HG03108 (cell line): ENCODE measurements at regions not wholly inside any gene's neighbourhood (a gene's known extent, or its start where the extent isn't known, plus 50 kb on each side); places are given as distances from the start of the nearest gene placed in this dataset.

Source experiments
- ATAC-seq: cut with Tn5 transposase; IDR thresholded peaks from one replicate; pipeline ENCODE4 v1.9.1; 2021; ENCODE audit warnings: moderate library complexity; ENCODE audit not compliant: unreplicated experiment

- ATAC-seq: no peak
These were observed 98.4 kb upstream of the GULP1 start for GRCh38 chr2:188193230-188193629.

DNA sequence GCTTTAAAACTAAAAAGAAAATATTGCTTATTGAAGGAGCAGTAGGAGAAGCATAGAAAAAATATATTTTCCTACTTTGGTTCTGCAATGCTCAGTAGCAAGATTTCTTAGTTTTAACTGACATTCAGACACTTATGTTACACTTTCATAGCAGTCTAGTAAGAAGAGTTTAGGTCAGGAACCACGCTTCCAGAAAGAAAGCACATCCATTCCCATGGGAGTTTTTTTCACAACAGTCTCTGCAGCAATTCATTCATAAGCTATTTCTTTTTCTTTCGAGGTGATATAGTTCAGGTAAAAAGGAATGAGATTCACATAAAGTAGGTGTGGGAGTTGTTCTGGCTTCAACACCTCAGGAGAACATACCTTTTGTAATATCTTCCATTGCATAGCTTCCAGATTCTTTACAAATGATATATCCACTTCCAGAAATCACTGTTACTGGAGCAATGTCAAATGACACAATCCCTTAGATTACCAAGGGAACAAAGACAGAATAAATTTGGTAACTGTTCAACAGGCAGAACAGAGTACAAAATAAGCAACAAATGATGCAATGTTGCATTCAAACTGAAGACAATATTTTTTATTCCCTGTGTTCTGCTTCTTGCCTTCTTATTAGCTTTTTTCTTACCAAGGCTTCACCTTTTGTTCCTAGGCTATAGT lies 95.2 kb upstream of the GULP1 start:
- no peak for ATAC-seq

GRCh38 chr2:188199716-188200128 lies 92.0 kb upstream of the GULP1 start:
- no peak for ATAC-seq

GRCh38 chr2:188201639-188202038 lies 90.0 kb upstream of the GULP1 start:
- no peak for ATAC-seq

- ATAC-seq: no peak
These were observed 88.9 kb upstream of the GULP1 start for GRCh38 chr2:188202777-188203176.

DNA sequence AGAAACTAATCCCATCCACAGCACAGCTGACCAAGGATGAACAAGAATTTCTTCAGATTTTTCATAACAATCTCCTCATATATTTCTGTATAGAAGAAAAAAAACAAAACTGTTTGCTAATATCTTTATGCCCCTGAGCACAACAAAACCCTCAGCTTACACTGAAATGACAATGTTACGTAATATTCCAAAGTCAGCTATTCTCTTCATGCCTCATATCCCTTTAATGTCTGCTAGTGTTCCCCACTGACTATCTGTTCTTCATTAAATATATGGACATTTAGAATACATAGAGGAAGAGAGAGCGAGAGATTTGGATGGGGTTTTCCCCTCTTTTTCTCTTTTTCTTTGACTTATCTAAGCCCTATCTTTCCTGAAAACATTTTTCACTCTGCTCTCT lies 87.9 kb upstream of the GULP1 start:
- no peak for ATAC-seq

DNA sequence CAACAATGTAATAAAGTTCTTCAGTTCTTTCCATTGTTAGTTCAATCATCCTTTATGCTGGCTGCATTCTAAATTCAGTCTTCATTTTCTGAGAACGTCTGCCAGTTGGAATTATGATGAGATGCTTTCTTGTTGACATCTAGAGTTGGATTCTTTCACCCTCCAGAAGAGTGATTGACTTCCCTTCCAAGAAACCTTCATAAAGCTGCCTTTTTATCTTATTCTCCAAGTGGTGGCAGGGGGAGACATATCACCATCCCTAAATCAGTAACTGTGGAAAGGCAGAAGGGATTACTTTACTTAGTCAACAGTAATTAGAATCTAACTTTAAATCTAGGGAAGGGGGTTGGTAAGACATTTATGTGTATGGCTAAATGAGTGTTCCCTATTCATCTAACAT lies 86.8 kb upstream of the GULP1 start:
- ATAC-seq: no peak

- ATAC-seq: no peak
These were observed 84.1 kb upstream of the GULP1 start for GRCh38 chr2:188207554-188207953.

DNA sequence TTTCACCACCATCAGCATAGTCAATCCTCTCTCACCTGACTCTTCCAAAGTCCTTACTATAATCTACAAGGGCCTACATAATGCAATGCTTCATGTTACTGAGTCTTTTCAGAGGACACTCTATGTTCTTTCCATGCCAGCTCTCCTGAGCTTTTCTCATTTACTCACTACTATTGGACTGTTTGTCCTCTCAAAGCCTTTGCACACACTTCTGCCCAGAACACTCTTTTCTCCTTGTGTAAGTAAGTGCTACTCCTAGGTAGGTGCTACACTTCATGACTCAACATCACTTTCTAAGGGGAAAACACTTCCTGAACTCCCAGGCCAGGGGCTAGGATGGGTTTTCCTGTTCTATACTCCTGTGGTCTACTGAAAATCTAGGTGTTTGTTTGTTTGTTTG lies 82.5 kb upstream of the GULP1 start:
- ATAC-seq: no peak

- no peak for ATAC-seq
These were observed 74.4 kb upstream of the GULP1 start for GRCh38 chr2:188217264-188217663.

DNA sequence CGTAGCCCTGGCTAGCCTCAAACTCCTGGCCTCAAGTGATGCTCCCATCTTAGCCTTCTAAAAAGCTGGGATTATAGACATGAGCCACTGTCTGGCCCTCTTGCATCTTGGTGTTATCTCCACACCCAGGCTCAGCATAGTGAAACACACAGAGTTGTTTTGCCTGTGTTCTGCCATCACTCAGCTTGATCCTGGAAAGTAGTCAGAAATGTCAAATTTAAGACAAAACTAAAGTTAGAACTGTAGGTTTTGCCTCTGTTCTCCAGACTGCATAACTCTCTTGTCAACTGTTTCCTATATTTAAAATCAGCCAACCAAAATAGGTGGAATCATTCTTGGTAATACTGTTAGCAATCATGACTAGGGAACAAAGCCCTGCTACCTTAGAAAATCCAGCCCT lies 72.1 kb upstream of the GULP1 start:
- ATAC-seq: no peak

DNA sequence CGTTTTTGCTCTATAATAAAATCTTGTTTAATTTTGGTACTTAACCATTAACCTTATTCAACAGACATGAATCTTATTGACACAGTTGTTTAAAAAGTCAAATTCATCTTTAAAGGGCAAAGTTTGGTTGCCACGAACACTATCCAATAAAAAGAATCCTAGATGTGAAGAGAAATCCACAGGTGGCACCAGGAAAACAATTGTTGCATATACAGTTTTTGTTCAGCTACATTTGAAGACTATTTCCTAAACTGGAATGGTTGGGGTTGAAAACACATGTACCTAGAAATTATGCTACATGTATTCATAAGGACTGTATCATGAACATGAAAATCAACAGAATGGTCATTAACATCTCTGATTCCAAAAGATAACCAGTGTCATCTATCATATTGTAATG lies 71.1 kb upstream of the GULP1 start:
- ATAC-seq: no peak

GRCh38 chr2:188227713-188228112 lies 64.0 kb upstream of the GULP1 start:
- ATAC-seq: no peak

DNA sequence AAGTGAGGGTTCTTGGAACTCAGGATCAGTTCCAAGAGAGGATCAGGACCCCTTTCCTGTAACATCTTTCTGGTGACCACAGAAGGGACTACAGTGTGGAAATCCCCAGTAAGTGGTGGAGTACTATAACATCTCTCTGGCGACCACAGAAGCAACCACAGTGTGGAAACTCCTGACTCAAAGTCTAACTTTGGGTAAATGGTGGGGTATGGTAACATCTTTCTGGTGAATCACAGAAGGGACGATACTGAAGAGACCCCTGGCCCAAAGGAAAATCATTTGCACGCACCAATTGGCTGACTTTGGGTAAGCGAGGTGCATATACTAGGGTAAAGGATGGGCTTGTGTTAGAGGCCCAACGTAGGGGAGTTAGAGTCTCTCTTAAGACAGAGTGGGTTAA lies 56.3 kb upstream of the GULP1 start:
- no peak for ATAC-seq

DNA sequence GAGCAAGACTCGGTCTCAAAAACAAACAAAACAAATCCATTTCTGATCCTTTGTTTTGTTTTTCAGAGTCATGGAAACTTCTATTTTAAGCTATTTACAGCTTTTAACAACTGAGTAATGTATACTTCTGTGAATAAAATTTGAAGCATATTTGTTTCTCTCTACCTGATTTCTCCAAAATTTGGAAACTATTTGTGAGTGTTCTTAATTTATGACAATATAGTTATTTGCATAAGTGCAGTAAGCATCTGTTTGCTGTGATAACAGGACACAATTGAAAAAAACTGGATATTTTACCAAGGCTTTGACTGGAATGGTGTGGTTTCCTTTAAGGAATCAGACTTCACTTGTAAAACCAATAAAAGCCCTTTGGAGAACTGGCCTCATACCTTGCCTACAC lies 53.3 kb upstream of the GULP1 start:
- no peak for ATAC-seq
